NCI-H146 (cell line): ENCODE measurements at regions not wholly inside any gene's neighbourhood (a gene's known extent, or its start where the extent isn't known, plus 50 kb on each side); places are given as distances from the start of the nearest gene placed in this dataset.

Experiments used
- DNase-seq: peaks from one replicate; lab custom pipeline; 2025; lab: John Stamatoyannopoulos, UW

DNA sequence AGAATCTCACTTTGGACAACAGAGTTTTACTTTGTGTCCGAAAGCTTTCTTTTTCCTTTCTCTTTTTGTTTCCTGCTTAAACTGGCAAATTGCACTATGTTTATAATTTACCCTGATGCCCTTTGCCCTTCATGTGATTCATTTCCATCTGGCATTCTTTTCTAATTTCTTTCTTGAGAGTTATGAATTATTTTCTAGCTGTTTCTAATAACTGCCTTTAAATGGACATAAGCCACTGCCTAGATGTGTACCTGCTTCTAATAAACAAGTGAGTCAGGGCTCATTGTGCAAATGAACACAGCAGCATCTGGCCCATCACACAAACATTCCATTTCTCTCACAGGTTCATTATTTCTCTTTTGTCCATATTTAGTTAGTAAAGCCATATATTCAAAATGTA is 242.3 kb upstream of the GPRIN3 start:
- DNase-seq, result no peak

DNA sequence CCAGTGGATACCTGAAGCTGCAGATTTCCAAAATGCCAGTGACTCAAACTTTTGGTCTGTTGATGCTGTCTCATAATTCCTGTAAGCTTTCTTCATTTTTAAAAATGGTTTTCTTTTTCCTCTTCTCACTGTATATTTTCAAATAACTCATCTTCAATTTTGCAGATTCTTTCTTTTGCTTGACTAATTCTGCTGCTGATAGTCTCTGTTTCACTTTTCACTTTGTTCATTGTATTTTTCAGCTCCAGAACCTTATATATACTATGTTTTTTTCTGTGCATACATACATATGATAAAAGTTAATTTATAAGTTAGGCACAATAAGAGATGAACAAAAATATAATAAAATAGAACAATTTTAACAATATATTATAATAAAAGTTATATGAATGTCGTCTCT is 237.7 kb upstream of the GPRIN3 start:
- no peak for DNase-seq

DNA sequence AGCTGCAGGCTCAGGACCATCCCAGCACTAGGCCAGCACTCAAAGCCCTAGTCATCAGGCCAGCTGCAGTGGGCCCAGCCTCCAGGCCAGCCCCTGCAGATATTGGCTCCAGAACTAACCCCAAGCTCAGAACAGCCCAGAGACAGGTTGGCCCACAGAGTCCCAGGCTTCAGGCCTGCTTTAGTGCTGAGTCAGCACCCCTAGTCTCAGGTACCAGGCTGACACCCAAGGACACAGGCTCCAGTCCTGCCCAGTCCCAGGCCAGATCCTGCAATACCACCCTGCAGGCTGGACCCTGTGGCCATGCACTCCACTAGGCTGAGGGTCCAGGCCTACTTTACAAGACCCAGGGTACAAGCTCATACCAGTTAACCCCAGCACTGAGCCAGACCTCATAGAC is 234.4 kb upstream of the GPRIN3 start:
- no peak for DNase-seq

DNA sequence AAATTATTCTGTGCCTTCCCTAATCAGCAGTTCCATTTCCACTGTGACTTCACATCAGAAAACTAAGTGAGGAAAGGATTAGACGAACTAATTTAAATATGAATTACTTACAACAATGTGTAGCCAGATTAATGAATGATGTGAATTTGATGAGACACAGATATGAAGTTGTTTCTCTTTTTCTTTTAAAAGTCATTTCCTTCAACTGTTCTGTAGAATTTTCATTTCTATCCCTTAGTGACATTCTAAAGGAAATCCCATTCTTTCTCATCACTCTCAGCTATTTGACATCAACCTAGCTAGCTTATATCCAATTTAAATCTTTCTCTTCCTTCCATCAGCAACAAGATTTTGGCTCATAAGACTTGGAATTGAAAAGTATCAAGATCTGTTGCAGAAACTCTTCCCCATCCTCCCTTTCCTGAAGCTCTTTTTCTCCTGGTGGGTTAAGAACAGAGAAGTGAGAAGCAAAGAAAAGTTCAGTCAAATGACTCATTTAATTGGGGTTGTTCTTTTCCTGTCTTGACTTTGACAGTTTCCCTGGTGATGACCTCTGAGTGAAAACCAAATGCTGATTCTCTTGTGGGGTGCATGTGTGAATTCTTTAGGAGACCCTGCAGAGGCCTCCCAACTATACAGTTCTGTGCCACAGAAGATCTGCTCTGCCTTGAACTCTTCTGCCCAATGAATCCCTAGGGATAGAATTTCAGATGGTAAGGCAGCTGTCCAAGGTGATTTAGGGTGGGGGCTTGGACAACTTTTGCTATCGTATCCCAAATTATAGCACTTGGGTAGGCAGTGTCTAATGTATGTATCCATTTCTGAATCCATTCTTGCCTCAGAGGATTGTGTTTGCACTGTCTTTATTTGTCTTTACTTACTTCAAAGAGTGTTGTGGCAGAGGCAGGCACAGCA is 232.5 kb upstream of the GPRIN3 start:
- no peak for DNase-seq

DNA sequence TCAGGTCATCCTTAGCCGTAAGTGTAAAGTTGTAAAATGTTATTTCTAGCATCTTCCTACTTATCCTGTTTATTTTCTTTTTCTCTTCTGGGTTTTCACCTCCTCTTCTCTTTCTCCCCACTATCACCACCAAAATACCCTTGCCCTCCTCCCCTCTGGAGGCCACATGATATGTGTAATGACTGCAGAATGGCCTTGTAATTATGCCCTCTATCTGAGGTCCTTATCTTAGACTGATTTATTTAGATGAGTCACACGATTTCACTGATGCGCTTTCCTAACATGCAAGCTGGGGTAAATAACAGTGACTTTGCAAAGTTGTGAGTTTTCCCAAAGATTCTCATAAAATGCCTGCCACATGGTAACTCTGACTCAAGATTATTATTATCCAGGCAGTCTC is 231.8 kb upstream of the GPRIN3 start:
- DNase-seq, result no peak

DNA sequence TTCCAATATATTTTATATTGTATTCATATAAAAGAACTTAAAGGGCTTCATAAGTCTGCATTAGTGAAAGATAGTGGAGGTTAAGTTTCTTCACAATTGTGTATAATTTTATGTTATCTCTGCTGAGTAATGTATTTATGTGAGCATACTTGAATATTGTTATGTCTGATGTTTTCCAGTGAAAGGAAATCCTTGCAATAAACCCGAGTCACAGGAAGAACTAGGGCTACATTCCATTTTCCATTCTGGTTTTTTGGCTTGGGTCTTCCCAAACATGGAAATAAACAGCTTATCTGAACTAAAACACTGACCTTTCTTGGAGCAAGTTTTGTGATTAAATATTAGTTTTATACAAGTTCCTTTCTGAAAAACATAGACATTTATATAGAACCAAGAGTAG is 231.3 kb upstream of the GPRIN3 start:
- DNase-seq, result no peak

DNA sequence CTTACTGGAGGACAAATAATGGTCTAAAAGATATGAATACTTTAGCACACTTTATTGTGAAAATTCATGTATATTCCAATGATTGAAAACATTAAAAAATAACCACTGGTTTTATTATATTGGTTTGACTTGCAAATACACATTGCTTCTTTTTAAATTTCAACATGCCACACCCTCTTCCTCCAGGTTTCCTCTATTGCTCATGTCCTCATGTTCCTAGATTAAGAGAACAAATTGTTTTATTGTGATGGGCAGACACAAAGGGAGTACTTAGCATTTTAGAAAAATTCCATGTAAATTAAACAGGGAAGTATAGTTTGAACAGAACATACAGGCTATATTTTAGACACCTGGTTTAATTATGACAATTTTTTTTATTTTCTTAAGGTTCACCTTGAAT is 230.6 kb upstream of the GPRIN3 start:
- DNase-seq, result no peak

DNA sequence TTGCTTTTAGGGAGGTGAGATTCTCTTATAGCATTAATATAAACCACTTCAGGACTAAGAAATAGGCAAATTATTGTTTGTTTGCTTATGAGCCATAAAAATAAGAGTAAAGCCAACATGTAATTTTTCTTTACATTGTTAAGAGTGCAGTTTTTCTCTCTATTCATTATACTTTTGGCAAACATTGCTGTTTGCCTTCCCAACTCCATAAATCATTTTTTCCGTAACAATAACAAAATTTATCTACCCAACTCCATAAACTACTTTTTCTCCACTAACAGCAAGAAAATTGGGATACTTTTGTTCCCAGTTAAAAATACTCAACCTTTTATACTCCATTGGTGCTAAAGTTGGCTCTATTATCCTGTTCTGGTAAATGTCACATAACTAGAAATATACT is 229.7 kb upstream of the GPRIN3 start:
- DNase-seq, result no peak

DNA sequence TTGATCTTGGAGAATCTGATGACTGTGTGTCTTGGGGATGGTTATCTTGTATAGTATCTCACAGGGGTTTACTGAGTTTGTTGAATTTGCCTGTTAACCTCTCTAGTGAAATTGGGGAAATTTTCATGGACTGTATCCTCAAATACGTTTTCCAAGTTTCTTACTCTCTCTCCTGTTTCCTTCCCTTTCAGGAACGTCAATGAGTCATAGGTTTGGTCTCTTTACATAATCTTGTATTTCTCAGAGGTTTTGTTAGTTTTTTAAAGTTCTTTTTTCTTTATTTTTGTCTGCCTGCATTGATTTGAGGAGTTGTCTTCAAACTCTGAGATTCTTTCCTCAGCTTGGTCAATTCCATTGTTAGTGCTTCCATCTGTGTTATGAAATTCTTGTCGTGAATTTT is 227.7 kb upstream of the GPRIN3 start:
- no peak for DNase-seq

DNA sequence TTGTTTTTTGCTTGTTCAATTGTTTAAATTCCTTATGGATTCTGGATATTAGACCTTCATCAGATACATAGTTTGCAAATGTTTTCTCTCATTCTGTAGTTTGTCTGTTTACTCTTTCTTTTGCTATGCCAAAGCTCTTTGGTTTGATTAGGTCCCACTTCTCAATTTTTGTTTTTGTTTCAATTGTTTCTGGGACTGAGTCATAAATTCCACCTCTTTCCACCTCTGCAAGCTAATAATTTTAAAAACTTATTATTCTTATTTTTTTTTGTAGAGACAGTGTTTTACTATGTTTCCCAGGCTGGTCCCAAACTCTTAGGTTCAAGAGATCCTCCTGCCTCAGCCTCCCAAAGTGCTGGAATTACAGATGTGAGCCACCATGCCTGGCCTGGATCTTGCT is 226.8 kb upstream of the GPRIN3 start:
- DNase-seq, result no peak

DNA sequence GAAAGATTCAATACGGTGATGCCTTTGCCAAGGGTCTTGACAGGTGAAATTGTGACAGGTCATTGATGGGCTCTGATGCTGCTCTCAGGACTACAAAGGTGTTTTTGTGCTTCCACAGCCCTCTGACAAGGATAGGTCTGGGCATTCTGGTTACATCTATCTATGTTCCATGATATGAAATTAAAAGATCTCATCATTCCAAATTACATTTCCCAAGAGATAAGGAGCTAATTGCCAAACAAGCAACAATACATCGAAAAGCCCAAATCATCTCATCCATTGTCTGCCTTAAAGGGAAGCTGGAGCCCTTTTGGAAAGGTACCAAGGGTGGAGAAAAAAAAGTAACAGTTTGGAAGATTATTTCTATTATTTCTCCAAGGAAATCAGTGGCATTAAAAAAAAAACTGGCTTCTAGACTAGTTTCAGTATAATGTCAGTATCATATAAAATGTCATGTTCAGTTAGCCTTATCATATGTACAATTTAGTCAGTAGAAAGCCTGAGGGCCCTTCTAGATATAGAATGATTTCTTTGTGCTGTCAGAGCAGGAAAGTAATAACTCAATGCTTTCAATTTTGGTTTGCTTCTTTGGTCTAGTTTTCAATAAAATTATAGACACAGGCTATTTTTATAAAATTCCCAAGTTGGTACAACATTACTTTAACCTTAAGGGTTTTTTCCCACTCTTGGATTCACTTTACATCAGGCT is 224.5 kb upstream of the GPRIN3 start:
- no peak for DNase-seq

DNA sequence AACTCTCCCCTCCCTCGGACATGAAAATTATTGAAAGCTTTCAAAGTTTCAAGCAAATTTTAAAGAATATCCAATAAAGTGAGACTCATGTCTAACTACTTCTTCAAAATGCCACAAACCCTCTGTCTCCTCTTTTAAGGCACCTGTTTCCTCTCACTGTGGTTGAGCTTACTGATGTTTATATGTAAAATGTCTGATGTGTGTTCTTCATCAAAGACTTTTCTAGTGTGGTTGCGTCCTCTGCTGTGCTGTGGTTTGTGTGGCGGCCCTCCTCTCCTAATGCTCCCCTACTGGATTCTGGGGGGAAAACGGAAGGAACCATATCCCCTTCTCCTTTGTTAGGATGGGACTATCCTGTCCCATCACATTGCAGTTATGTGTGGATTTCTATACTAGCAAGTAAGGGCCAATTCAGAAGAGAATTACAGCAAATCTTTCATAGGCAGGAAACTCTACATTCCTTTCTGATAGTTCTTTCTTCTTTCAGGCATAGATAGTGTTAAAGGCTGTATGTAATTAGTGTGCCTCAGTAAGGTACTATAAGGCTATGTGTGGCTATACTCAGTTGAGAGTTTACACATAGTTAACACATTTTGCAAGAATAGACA is 221.0 kb upstream of the GPRIN3 start:
- no peak for DNase-seq

DNA sequence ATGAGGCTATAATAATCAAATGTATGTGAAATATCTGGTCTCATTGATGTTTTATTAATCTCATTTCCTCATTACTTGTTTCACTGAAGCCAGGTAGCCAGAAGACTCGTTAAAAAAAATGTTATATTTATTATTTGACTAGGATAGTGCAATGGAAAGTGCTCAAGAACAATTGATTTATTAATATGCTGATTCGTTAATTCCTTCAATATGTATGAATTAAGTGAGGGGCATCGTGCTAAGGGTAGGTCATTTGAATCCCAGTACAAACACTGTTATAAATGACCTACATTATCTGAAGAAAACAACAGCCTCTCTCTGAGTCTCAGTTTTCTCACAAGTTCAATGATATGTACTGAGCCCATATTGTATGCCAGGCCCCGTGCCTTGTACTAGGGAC is 214.2 kb upstream of the GPRIN3 start:
- DNase-seq, result no peak

DNA sequence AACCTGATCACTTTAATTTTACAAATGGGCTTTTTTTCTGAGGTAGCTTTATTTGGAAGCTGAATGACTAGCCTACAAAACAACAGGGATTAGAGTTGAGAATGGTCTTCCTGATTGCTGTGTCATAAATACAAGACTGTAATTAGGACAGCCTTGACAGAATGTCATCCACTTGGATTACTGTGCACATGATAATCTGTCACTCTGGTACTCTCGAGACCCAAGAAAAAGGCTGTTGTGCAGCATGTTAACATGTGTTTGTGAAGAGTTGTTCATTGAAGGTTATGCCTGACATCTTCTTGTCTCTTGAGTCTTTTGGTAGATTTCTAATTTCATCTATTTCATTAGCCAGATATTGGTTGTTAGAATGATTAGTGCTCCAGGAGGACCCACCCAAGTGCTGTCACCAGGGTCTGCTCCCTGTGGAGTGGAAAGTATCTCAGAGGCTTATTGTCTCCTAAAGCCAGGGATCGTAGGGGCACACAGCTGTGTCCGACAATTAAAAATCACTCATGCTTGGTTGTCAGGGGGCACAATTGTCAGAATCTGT is 212.2 kb upstream of the GPRIN3 start:
- no peak for DNase-seq

DNA sequence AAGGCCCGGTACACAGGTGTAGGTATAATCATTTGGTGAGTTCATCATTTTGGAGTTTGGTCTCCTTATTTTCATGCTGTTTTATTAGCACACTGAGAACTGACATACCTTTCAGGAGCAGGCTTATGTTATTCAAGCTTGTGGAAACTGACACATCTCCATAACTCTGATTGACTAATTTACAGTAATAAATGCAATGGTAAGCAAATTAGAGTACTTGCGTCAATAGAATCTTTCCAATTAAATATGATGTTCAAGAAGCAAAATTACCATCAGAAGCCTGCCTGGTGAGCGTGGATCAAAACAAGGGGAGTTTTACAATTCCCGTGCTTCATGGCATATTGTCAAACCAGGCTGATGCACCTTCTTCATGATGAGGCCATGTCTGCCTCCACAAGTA is 210.7 kb upstream of the GPRIN3 start:
- DNase-seq, result no peak

DNA sequence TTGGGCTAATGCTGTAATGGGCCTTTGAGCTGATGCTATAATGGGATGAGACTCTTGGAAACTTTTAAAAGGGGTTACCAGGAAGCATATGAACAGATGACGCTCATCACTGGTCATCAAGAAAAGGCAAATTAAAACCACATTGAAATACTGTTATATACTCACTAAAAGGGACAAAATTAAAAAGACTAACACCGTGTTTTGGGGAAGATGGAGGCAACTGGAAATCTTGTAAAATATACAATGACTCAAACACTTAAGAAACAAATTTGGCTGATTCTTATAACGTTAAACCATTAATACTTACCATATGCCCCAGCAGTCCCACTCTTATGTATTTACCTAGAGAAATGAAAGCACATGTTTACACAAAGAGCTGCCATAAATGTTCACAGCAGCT is 207.2 kb upstream of the GPRIN3 start:
- DNase-seq, result no peak

DNA sequence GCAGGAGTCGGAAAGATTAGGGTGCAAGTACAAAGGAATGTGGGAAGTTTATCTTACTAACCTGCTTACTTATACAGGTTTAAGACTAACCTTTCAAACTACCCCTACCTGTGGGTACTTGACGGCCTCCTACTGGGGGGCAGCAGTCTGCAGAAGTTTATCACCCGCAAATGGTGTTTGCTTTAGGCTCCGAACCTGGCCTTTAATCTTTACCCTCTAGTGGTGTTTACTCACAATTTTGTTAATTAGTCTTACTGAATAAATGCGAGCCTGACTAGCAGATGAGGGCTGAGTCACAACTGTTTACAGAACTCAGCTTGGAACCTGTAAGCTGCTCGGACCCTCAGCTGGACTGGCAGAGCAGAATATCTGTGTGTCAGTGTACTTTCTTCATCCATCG is 204.2 kb upstream of the GPRIN3 start:
- peak; percentile 29 for DNase-seq

DNA sequence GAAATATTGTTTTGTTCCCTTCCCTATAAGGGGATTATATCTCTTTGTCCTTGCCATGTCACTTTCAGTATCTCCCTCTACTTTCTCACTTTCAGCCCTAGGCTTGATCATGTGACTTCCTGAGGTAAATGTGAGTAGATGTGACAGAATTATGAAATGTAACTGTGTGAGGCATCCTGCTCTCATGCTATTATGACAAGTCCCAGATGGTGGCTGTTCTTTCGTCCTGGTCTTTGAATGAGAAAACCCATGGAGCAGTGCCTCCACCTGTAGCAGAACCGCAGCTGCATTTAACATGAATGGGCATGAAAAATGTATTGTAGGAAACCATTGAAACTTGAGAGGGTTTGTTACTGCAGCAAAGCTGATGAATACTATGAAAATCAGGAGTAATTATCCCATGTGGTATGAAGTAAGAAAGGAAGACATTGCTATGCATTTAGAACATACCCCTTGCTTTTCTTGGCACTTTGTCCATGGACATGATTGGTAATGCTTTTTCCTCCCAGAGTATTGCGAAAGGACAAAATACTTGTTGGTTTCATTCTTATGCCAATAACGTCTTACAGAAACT is 202.2 kb upstream of the GPRIN3 start:
- no peak for DNase-seq

DNA sequence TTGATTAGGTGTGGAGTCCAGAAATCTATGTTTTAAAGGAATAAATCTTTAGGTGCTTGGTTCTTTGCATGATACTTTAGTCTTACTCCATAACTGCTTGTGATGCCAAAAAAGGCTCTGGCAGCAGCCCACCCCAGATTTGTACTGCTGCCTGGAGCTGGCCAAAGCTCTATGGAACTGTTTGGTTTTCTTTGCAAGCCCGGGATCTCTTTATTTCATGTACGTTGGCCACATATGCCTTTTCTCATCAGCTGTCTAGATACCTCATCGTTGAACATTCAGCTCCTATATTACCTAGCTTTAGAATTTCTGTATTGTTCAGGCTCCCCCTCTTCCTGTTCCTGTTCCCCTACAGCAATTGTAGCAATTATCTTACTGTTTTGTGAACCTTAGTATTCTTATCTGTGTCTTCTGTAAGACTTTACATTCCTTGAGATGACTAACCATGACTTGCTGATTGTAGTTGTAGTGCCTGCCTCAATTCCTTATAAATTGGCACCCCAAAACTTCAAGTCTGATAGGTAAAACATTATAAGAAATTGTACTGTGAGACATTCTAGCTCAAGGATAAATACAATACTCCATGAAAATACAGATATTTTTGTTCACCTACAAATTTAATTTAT is 199.4 kb upstream of the GPRIN3 start:
- no peak for DNase-seq

DNA sequence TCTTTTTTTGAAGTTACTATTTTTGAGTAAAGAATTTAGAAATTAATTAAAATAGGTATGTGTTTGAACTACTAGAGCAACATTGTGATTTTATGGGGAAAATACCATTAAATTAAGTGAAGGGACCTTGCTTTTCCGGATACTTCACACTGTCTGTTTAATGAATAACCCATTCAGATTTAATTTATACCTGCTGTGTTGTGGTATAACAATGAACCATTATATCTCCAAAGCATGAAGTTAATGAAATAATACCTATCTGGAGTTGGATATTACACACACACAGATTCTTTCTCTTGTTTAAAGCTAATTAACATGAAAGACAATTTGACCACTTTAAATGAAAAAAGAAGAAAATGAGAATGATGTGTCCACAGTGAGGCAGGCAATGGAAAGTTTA is 195.0 kb upstream of the GPRIN3 start:
- no peak for DNase-seq

DNA sequence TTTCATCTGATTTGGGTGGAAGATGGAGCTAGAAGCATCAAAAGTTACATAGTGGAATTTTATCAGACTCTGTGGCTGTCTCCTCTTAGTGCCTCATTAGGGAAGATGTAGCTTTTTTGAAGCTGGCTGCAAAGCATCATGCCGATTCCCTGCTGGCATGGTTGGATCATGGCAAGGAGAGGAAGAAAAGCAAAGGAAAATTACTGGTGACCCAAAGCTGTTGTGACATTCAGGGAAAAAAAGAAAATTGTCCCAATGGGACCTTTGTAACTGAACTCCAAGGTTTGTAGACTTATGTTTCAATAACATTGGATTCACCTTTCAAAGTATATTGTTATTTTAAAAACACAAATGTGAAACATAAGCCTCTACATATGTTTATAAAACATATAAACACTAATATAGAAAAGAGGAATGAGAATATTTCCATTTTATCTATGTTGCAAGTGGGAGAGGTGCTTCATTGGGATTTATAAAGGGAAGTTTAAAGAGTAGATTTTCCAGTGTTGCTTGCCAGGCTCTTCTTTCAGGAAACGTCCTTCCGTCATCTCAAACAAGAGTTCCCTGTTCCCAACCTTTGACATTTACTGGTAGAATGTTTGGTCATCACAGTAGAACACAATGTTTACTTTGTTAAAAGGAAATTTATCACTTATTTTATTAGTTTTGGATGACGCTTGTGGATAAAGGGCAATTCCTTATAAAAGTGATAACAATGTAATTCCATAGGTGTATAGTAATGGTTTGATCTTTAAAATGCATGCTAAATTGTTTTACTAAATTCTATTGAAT is 190.1 kb upstream of the GPRIN3 start:
- no peak for DNase-seq
